ENCODE measurements at regions not wholly inside any gene's neighbourhood (a gene's known extent, or its start where the extent isn't known, plus 50 kb on each side); places are given as distances from the start of the nearest gene placed in this dataset.
"Not testable (repeated sequence)": the region's sequence is repeated elsewhere in the genome, so short reads cannot be mapped to it uniquely, and the experiment has no call there.

GRCh38 chr7:76859933-76860332 lies 172.2 kb downstream of the SPDYE17 start:
- DNase-seq; in situ Hi-C loops (cut with MboI; ENCODE audit: low pct_unique_long_range_greater_than_20kb, low sequenced_read_pairs): not testable (repeated sequence)

- in situ Hi-C loops (cut with MboI; ENCODE audit: low pct_unique_long_range_greater_than_20kb, low sequenced_read_pairs); DNase-seq: not testable (repeated sequence)
Measured at GRCh38 chr7:76854631-76855030, 177.5 kb downstream of the SPDYE17 start.

GRCh38 chr7:76852787-76853584 lies 179.2 kb downstream of the SPDYE17 start:
- in situ Hi-C loops (cut with MboI; ENCODE audit: low pct_unique_long_range_greater_than_20kb, low sequenced_read_pairs); DNase-seq: not testable (repeated sequence)

- DNase-seq; in situ Hi-C loops (cut with MboI; ENCODE audit: low pct_unique_long_range_greater_than_20kb, low sequenced_read_pairs): not testable (repeated sequence)
Measured at GRCh38 chr7:76852362-76852761, 179.8 kb downstream of the SPDYE17 start.

- DNase-seq; in situ Hi-C loops (cut with MboI; ENCODE audit: low pct_unique_long_range_greater_than_20kb, low sequenced_read_pairs): not testable (repeated sequence)
Measured at GRCh38 chr7:76851617-76852016, 180.5 kb downstream of the SPDYE17 start.

- DNase-seq; in situ Hi-C loops (cut with MboI; ENCODE audit: low pct_unique_long_range_greater_than_20kb, low sequenced_read_pairs): not testable (repeated sequence)
Measured at GRCh38 chr7:76849887-76850563, 182.1 kb downstream of the SPDYE17 start.

GRCh38 chr7:76839879-76840278 lies 192.3 kb downstream of the SPDYE17 start:
- DNase-seq; in situ Hi-C loops (cut with MboI; ENCODE audit: low pct_unique_long_range_greater_than_20kb, low sequenced_read_pairs): not testable (repeated sequence)

GRCh38 chr7:76839214-76839613 lies 192.9 kb downstream of the SPDYE17 start:
- DNase-seq; in situ Hi-C loops (cut with MboI; ENCODE audit: low pct_unique_long_range_greater_than_20kb, low sequenced_read_pairs): not testable (repeated sequence)

- DNase-seq; in situ Hi-C loops (cut with MboI; ENCODE audit: low pct_unique_long_range_greater_than_20kb, low sequenced_read_pairs): not testable (repeated sequence)
Measured at GRCh38 chr7:76838357-76838756, 193.8 kb downstream of the SPDYE17 start.

GRCh38 chr7:76829233-76829632 lies 202.2 kb upstream of the POMZP3 start:
- DNase-seq; in situ Hi-C loops (cut with MboI; ENCODE audit: low pct_unique_long_range_greater_than_20kb, low sequenced_read_pairs): not testable (repeated sequence)

GRCh38 chr7:76826181-76826580 lies 199.1 kb upstream of the POMZP3 start:
- in situ Hi-C loops (cut with MboI; ENCODE audit: low pct_unique_long_range_greater_than_20kb, low sequenced_read_pairs); DNase-seq: not testable (repeated sequence)

- in situ Hi-C loops (cut with MboI; ENCODE audit: low pct_unique_long_range_greater_than_20kb, low sequenced_read_pairs); DNase-seq: not testable (repeated sequence)
Measured at GRCh38 chr7:76809856-76810255, 182.8 kb upstream of the POMZP3 start.

- DNase-seq; in situ Hi-C loops (cut with MboI; ENCODE audit: low pct_unique_long_range_greater_than_20kb, low sequenced_read_pairs): not testable (repeated sequence)
Measured at GRCh38 chr7:76807588-76808100, 180.6 kb upstream of the POMZP3 start.

GRCh38 chr7:76806460-76806859 lies 179.4 kb upstream of the POMZP3 start:
- DNase-seq; in situ Hi-C loops (cut with MboI; ENCODE audit: low pct_unique_long_range_greater_than_20kb, low sequenced_read_pairs): not testable (repeated sequence)

- DNase-seq; in situ Hi-C loops (cut with MboI; ENCODE audit: low pct_unique_long_range_greater_than_20kb, low sequenced_read_pairs): not testable (repeated sequence)
Measured at GRCh38 chr7:76806010-76806409, 178.9 kb upstream of the POMZP3 start.

GRCh38 chr7:76805262-76805661 lies 178.2 kb upstream of the POMZP3 start:
- DNase-seq; in situ Hi-C loops (cut with MboI; ENCODE audit: low pct_unique_long_range_greater_than_20kb, low sequenced_read_pairs): not testable (repeated sequence)

- in situ Hi-C loops (cut with MboI; ENCODE audit: low pct_unique_long_range_greater_than_20kb, low sequenced_read_pairs): not testable (repeated sequence)
Measured at GRCh38 chr7:76797639-76798038, 170.6 kb upstream of the POMZP3 start.

GRCh38 chr7:76780693-76781092 lies 153.6 kb upstream of the POMZP3 start:
- DNase-seq; in situ Hi-C loops (cut with MboI; ENCODE audit: low pct_unique_long_range_greater_than_20kb, low sequenced_read_pairs): not testable (repeated sequence)

More at GRCh38 chr7:76797639-76798038, 170.6 kb upstream of the POMZP3 start:
- not testable (repeated sequence) for DNase-seq

GRCh38 chr7:76774279-76774678 lies 147.2 kb upstream of the POMZP3 start:
- in situ Hi-C loops (cut with MboI; ENCODE audit: low pct_unique_long_range_greater_than_20kb, low sequenced_read_pairs): not testable (repeated sequence)
- DNase-seq: peak; percentile 2

- in situ Hi-C loops (cut with MboI; ENCODE audit: low pct_unique_long_range_greater_than_20kb, low sequenced_read_pairs): not testable (repeated sequence)
Measured at GRCh38 chr7:76771980-76772379, 144.9 kb upstream of the POMZP3 start.

More at GRCh38 chr7:76771980-76772379, 144.9 kb upstream of the POMZP3 start:
- not testable (repeated sequence) for DNase-seq

Measured in KBM-7 (cell line).